Motor neuron (in vitro differentiated cells): ENCODE measurements at regions not wholly inside any gene's neighbourhood (a gene's known extent, or its start where the extent isn't known, plus 50 kb on each side); places are given as distances from the start of the nearest gene placed in this dataset.

Experiments
- ATAC-seq, 8 experiments: fragments of 200-7000 bp; cut with Tn5 transposase; replicated peaks in 6 of 8; 2 replicates each; pipeline ENCODE4 v1.8.0; 2021; ENCODE audit warnings: mild to moderate bottlenecking in 8 of 8, moderate library complexity in 8 of 8
- H3K27ac ChIP-seq, 2 donors: fragments of 250-450 bp; sonication (Bioruptor Pico); 2 replicates each; pipeline ENCODE4 v1.9.0; 2021; ENCODE audit warnings: antibody characterized with exemption in 2 of 2, mild to moderate bottlenecking in 2 of 2, moderate library complexity in 1 of 2
- H3K4me1 ChIP-seq, 2 donors: fragments of 250-450 bp; sonication (Bioruptor Pico); replicated peaks in 1 of 2; 2 replicates each; pipeline ENCODE4 v1.6.1; 2021; ENCODE audit warnings: antibody characterized with exemption in 2 of 2, mild to moderate bottlenecking in 2 of 2, moderate library complexity in 1 of 2
- H3K4me3 ChIP-seq, 5 donors: fragments of 250-450 bp; sonication (Bioruptor Pico); 2 replicates each; pipeline ENCODE4 v1.9.0; 2021; ENCODE audit warnings: antibody characterized with exemption in 5 of 5, mild to moderate bottlenecking in 5 of 5, moderate library complexity in 4 of 5
- WGBS, 10 experiments: fragments of 450-650 bp; shearing (Covaris generic); methylation state at CpG; one replicate each; pipeline ENCODE4 v1.0.0; 2022; 5-methylcytosine and 5-hydroxymethylcytosine counted together
- in situ Hi-C, 9 experiments: fragments of 400-800 bp; cut with MboI; loops; one replicate each; pipeline ENCODE4 v1.15.0; 2021; ENCODE audit warnings: low sequenced_read_pairs in 9 of 9, low pct_unique_long_range_greater_than_20kb in 2 of 9; ENCODE audit not compliant: unreplicated experiment in 9 of 9

DNA sequence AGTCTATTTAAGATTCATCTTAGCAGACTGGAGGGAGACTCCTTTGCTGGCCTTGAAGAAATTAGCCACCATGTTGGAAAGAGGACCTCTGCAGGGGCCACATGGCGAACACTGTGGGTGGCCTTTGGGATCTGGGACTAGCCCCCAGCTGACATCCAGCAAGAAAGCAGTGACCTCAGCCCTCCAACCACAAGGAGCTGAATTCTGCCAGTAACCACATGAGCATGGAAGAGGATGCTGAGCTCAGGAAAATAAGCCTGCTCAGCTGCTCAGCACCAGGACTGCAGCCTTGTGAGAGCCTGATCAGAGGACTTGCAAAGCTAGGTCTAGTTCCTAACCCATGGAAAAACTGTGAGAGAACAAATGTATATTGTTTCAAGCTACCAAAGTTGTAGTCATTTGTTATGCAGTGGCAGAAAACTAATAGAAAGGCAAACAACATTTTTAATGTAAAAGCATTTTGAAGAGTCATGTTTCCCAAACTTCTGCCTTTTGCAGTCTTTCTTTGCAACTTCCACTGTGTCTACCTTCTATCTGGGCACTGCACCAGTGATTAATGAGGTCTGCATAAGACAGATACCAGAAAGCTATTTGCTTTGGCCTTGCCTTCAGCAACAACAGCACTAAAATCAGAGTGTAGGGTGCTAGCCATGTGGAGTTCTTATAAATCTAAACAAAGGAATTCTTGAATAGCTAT is 183.7 kb downstream of the FGFR2 start:
- 89 to 100% methylated on average over 1 of the region's 1 CpG; no CpG with 5 or more reads in 8 of the 10 experiments for WGBS, 10 experiments
- in situ Hi-C loops, result no loop called here
- Histone ChIP-seq H3K4me3 (no peak overlapping the region), H3K27ac (no peak overlapping the region), H3K4me1 (peaks cover 14 to 19% of the 10 kb centered on the region in 2 donors)
- ATAC-seq, result peak in 4 of 8 experiments; percentile 6 to 40 (median 22)

GRCh38 chr10:121415063-121415399 is 183.2 kb downstream of the FGFR2 start:
- WGBS, 10 experiments, result 0 to 25% (median 0%) methylated on average over 1 of the region's 1 CpG; no CpG with 5 or more reads in 5 of the 10 experiments
- in situ Hi-C loops, result no loop called here
- peaks cover 14 to 19% of the 10 kb centered on the region in 2 donors for H3K4me1 ChIP-seq

DNA sequence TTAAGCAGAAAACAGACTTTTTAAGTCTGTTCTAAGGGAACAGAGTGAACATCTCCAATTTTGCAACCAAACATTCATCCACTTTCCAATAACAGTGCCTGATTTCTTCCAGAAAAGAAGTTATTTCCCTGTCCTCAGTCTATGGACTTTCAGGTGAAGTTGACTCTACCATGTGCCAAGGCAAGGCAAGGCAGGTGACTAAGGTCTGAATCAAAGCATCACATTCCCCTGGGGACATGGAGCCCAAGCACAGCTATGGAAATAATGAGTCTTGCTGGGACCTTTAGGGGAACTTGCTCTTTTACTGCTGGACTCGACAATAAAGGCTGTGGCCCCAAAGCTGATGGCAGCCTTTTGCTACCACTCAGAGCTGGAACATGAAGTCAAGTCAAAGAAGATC is 182.2 kb downstream of the FGFR2 start:
- 0 to 100% (median 86%) methylated on average over 1 of the region's 1 CpG; no CpG with 5 or more reads in 3 of the 10 experiments for WGBS, 10 experiments
- peaks cover 14 to 19% of the 10 kb centered on the region in 2 donors for H3K4me1 ChIP-seq
- H3K4me3 ChIP-seq, result no peak overlapping the region
- H3K27ac ChIP-seq, result no peak overlapping the region
- in situ Hi-C loops, result no loop called here
- ATAC-seq, result no peak

More at GRCh38 chr10:121415063-121415399, 183.2 kb downstream of the FGFR2 start:
- ATAC-seq, result peak in 6 of 8 experiments; percentile 46 to 89 (median 78)
- Histone ChIP-seq H3K27ac (no peak overlapping the region), H3K4me3 (no peak overlapping the region)

- no peak overlapping the region for H3K4me3 ChIP-seq
- H3K27ac ChIP-seq, result no peak overlapping the region
- WGBS, 10 experiments, result 0 to 100% (median 74%) methylated on average over 1 to 2 of the region's 2 CpGs; no CpG with 5 or more reads in 2 of the 10 experiments
- no peak for ATAC-seq
- in situ Hi-C loops, result no loop called here
- peaks cover 14 to 19% of the 10 kb centered on the region in 2 donors for H3K4me1 ChIP-seq
These were observed 180.9 kb downstream of the FGFR2 start for GRCh38 chr10:121417298-121417697.

- Histone ChIP-seq H3K4me1 (peaks cover 14 to 19% of the 10 kb centered on the region in 2 donors), H3K4me3 (no peak overlapping the region), H3K27ac (no peak overlapping the region)
- 0 to 100% (median 68%) methylated on average over 1 of the region's 1 CpG; no CpG with 5 or more reads in 4 of the 10 experiments for WGBS, 10 experiments
- in situ Hi-C loops, result no loop called here
- peak in 5 of 8 experiments; percentile 57 to 84 (median 81) for ATAC-seq
These were observed 180.0 kb downstream of the FGFR2 start for GRCh38 chr10:121418126-121418777.

GRCh38 chr10:121420006-121420405 is 178.2 kb downstream of the FGFR2 start:
- no peak for ATAC-seq

GRCh38 chr10:121422096-121422495 is 176.1 kb downstream of the FGFR2 start:
- in situ Hi-C loops, result no loop called here
- Histone ChIP-seq H3K4me3 (no peak overlapping the region), H3K27ac (no peak overlapping the region), H3K4me1 (peaks cover 3 to 7% of the 10 kb centered on the region in 2 donors)
- 50 to 100% (median 83%) methylated on average over 1 to 6 of the region's 7 CpGs; no CpG with 5 or more reads in 1 of the 10 experiments for WGBS, 10 experiments
- peak in 2 of 8 experiments; percentile 21 to 42 for ATAC-seq

More at GRCh38 chr10:121420006-121420405, 178.2 kb downstream of the FGFR2 start:
- in situ Hi-C loops, result no loop called here
- Histone ChIP-seq H3K4me1 (peaks cover 3 to 13% of the 10 kb centered on the region in 2 donors), H3K27ac (no peak overlapping the region), H3K4me3 (no peak overlapping the region)
- WGBS, 10 experiments, result 0 to 100% (median 58%) methylated on average over 1 to 3 of the region's 3 CpGs; no CpG with 5 or more reads in 4 of the 10 experiments

DNA sequence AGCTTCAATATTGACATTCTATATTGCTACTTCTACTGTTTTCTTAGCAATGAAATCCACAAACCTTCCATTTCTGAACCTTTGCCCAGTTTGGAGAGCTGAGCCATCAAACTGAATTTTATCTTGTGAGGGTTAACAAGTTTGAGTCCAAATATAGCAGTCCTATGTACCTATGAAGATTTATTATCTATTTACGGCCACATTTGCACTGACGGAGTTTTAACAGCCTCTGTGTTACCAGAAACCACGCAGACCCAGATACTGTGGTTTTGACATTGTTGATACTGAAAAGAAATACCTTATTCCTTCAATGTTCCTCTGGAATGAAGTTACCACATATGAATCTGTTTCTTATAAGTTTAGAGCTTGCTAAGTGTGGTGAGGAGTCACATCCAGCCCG is 172.6 kb downstream of the FGFR2 start:
- 17 to 100% (median 92%) methylated on average over 1 to 4 of the region's 4 CpGs; no CpG with 5 or more reads in 2 of the 10 experiments for WGBS, 10 experiments
- ATAC-seq, result no peak
- H3K4me1 ChIP-seq, result no peaks in the 10 kb centered on the region
- no peak overlapping the region for H3K4me3 ChIP-seq
- in situ Hi-C loops, result no loop called here
- H3K27ac ChIP-seq, result no peak overlapping the region

DNA sequence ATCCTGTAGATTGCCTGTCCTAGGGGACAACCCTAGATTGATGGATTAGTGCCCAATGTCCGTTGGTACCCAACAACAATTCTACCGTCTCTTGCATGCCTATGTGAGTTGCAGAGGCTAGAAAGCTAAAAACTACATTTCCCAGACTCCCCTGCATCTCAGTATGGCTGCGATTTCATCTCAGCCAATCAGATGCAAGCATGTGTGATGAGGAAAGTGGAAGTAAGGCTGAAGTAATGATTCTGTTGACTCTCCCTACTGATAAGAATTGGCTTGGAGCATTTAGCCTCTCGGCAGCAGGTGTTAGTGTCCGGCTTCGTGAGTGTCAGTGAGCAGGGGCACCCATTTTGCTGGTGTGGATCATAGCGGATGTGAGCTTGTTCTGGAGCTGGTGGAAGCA is 171.9 kb downstream of the FGFR2 start:
- no peak overlapping the region for H3K27ac ChIP-seq
- peak in 2 of 8 experiments; percentile 20 to 22 for ATAC-seq
- in situ Hi-C loops, result no loop called here
- H3K4me3 ChIP-seq, result no peak overlapping the region
- no peaks in the 10 kb centered on the region for H3K4me1 ChIP-seq
- WGBS, 10 experiments, result 38 to 100% (median 80%) methylated on average over 1 to 4 of the region's 7 CpGs; no CpG with 5 or more reads in 4 of the 10 experiments
